ENCODE measurements at regions not wholly inside any gene's neighbourhood (a gene's known extent, or its start where the extent isn't known, plus 50 kb on each side); places are given as distances from the start of the nearest gene placed in this dataset.

DNA sequence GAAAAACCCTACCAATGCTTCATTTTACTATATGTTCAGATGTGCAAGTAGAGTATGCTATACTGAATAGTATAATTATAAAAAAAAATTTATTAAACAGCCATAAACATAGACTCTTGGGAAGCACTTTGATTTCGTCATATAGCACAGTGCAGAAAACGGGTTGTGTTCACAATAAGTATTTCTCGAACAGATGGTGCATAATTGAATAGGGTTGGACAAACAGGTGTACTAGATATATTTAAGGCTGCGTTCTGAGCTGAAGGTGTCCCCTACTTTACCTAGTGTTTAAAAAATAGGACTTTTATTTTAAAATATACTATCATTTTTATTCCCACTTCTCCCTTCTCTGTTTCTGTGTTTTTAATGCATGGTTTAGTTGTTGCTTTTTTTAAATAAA is 841.5 kb downstream of the ANKRD7 start:
- no peaks in the 10 kb centered on the region for H3K4me1 ChIP-seq (ENCODE audit: control insufficient read depth, insufficient read depth, low read length)
- no peak overlapping the region for H3K4me2 ChIP-seq (ENCODE audit: control insufficient read depth, insufficient read depth)
- no peak for DNase-seq (ENCODE audit: low read depth, low spot score)
- H3K79me2 ChIP-seq (ENCODE audit: control insufficient read depth, insufficient read depth, low read length): no peaks in the 10 kb centered on the region
- H3K36me3 ChIP-seq (ENCODE audit: control insufficient read depth in 2 of 2, insufficient read depth in 2 of 2, low read length in 1 of 2): no peaks in the 10 kb centered on the region
- H3K9me3 ChIP-seq (replicated peaks; ENCODE audit: control insufficient read depth, insufficient read depth, low read length): no peaks in the 10 kb centered on the region
- no TSS peak for BruUV-seq (replicated peaks)
- no peak overlapping the region for H3K9ac ChIP-seq (ENCODE audit: control insufficient read depth, insufficient read depth, low read length)
- WGBS (ENCODE audit: insufficient coverage, insufficient replicate concordance, low lambda C conversion rate, missing lambda C conversion rate): 11% methylated on average over 4 of the region's 4 CpGs
- no peaks in the 10 kb centered on the region for H4K20me1 ChIP-seq (ENCODE audit: control insufficient read depth, insufficient read depth)
- H3K27ac ChIP-seq (ENCODE audit: control insufficient read depth, insufficient read depth): no peak overlapping the region
- H2AFZ ChIP-seq (ENCODE audit: control insufficient read depth, low read depth, low read length): no peak overlapping the region
- ChIA-PET POLR2A (no interaction called here), SMC1A (ENCODE audit: uncharacterized antibody, unreplicated experiment) (no interaction called here), CTCF (no interaction called here), RAD21 (ENCODE audit: unreplicated experiment) (no interaction called here)
- ATAC-seq: no peak
- in situ Hi-C loops (cut with MboI) (no loop called here), intact Hi-C loops (cut with micrococcal nuclease; ENCODE audit: unreplicated experiment) (no loop called here)
- no peaks in the 10 kb centered on the region for H3K27me3 ChIP-seq (replicated peaks in 1 of 2; ENCODE audit: control insufficient read depth in 2 of 2, insufficient read depth in 2 of 2, low read length in 1 of 2)
- H3K4me3 ChIP-seq: no peak overlapping the region
- no peak for FAIRE-seq
- TF ChIP-seq, protein P1, sequence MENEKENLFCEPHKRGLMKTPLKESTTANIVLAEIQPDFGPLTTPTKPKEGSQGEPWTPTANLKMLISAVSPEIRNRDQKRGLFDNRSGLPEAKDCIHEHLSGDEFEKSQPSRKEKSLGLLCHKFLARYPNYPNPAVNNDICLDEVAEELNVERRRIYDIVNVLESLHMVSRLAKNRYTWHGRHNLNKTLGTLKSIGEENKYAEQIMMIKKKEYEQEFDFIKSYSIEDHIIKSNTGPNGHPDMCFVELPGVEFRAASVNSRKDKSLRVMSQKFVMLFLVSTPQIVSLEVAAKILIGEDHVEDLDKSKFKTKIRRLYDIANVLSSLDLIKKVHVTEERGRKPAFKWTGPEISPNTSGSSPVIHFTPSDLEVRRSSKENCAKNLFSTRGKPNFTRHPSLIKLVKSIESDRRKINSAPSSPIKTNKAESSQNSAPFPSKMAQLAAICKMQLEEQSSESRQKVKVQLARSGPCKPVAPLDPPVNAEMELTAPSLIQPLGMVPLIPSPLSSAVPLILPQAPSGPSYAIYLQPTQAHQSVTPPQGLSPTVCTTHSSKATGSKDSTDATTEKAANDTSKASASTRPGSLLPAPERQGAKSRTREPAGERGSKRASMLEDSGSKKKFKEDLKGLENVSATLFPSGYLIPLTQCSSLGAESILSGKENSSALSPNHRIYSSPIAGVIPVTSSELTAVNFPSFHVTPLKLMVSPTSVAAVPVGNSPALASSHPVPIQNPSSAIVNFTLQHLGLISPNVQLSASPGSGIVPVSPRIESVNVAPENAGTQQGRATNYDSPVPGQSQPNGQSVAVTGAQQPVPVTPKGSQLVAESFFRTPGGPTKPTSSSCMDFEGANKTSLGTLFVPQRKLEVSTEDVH (IDR thresholded peaks at IDR 0.05; ENCODE audit: low read depth, partially characterized antibody): no peak
- no peak for TF ChIP-seq CBFB (IDR thresholded peaks at IDR 0.05; ENCODE audit: low read depth)
- TF ChIP-seq, protein P2, sequence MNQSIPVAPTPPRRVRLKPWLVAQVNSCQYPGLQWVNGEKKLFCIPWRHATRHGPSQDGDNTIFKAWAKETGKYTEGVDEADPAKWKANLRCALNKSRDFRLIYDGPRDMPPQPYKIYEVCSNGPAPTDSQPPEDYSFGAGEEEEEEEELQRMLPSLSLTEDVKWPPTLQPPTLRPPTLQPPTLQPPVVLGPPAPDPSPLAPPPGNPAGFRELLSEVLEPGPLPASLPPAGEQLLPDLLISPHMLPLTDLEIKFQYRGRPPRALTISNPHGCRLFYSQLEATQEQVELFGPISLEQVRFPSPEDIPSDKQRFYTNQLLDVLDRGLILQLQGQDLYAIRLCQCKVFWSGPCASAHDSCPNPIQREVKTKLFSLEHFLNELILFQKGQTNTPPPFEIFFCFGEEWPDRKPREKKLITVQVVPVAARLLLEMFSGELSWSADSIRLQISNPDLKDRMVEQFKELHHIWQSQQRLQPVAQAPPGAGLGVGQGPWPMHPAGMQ (IDR thresholded peaks at IDR 0.05; ENCODE audit: borderline replicate concordance): no peak
- TF ChIP-seq MYB (IDR thresholded peaks at IDR 0.05; ENCODE audit: borderline replicate concordance, low read depth, low read length): no peak
- TF ChIP-seq ZNF622 (IDR thresholded peaks at IDR 0.05): no peak
- no peak for TF ChIP-seq TCF7 (IDR thresholded peaks at IDR 0.05; ENCODE audit: borderline replicate concordance)
- no peak for TF ChIP-seq RB1 (IDR thresholded peaks at IDR 0.05; ENCODE audit: borderline replicate concordance)
- no peak for TF ChIP-seq FOXK2 (IDR thresholded peaks at IDR 0.05)
- no peak for TF ChIP-seq ZNF384 (IDR thresholded peaks at IDR 0.05; ENCODE audit: borderline replicate concordance, low read depth, low read length)
- no peak for TF ChIP-seq MYC (IDR thresholded peaks at IDR 0.05; ENCODE audit: insufficient read depth, insufficient read length, insufficient replicate concordance, low read length, severe bottlenecking)
- TF ChIP-seq SREBF1 (IDR thresholded peaks at IDR 0.05; ENCODE audit: low read length): no peak
- no peak for TF ChIP-seq EZH2 (IDR thresholded peaks at IDR 0.05; ENCODE audit: borderline replicate concordance, control insufficient read depth, low read depth, low read length)
- TF ChIP-seq, protein P3, sequence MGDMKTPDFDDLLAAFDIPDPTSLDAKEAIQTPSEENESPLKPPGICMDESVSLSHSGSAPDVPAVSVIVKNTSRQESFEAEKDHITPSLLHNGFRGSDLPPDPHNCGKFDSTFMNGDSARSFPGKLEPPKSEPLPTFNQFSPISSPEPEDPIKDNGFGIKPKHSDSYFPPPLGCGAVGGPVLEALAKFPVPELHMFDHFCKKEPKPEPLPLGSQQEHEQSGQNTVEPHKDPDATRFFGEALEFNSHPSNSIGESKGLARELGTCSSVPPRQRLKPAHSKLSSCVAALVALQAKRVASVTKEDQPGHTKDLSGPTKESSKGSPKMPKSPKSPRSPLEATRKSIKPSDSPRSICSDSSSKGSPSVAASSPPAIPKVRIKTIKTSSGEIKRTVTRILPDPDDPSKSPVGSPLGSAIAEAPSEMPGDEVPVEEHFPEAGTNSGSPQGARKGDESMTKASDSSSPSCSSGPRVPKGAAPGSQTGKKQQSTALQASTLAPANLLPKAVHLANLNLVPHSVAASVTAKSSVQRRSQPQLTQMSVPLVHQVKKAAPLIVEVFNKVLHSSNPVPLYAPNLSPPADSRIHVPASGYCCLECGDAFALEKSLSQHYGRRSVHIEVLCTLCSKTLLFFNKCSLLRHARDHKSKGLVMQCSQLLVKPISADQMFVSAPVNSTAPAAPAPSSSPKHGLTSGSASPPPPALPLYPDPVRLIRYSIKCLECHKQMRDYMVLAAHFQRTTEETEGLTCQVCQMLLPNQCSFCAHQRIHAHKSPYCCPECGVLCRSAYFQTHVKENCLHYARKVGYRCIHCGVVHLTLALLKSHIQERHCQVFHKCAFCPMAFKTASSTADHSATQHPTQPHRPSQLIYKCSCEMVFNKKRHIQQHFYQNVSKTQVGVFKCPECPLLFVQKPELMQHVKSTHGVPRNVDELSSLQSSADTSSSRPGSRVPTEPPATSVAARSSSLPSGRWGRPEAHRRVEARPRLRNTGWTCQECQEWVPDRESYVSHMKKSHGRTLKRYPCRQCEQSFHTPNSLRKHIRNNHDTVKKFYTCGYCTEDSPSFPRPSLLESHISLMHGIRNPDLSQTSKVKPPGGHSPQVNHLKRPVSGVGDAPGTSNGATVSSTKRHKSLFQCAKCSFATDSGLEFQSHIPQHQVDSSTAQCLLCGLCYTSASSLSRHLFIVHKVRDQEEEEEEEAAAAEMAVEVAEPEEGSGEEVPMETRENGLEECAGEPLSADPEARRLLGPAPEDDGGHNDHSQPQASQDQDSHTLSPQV (IDR thresholded peaks at IDR 0.05): no peak
- no peak for TF ChIP-seq POLR2AphosphoS5 (IDR thresholded peaks at IDR 0.05; ENCODE audit: low read length)
- TF ChIP-seq, protein P4, sequence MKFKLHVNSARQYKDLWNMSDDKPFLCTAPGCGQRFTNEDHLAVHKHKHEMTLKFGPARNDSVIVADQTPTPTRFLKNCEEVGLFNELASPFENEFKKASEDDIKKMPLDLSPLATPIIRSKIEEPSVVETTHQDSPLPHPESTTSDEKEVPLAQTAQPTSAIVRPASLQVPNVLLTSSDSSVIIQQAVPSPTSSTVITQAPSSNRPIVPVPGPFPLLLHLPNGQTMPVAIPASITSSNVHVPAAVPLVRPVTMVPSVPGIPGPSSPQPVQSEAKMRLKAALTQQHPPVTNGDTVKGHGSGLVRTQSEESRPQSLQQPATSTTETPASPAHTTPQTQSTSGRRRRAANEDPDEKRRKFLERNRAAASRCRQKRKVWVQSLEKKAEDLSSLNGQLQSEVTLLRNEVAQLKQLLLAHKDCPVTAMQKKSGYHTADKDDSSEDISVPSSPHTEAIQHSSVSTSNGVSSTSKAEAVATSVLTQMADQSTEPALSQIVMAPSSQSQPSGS (IDR thresholded peaks at IDR 0.05; ENCODE audit: low read length): no peak
- no peak for TF ChIP-seq BACH1 (IDR thresholded peaks at IDR 0.05; ENCODE audit: borderline replicate concordance)
- no peak for TF ChIP-seq EGR1 (IDR thresholded peaks at IDR 0.05; ENCODE audit: borderline replicate concordance in 1 of 2, low read depth in 2 of 2, low read length in 2 of 2)
